Retinal pigment epithelial cell (primary cell): ENCODE measurements at regions not wholly inside any gene's neighbourhood (a gene's known extent, or its start where the extent isn't known, plus 50 kb on each side); places are given as distances from the start of the nearest gene placed in this dataset.
"Not testable (repeated sequence)": the region's sequence is repeated elsewhere in the genome, so short reads cannot be mapped to it uniquely, and the experiment has no call there.

Experiments
- DNase-seq: peaks from one replicate; pipeline ENCODE4 v3.0.0-alpha.2; 2010; ENCODE audit warnings: low read depth
- H3K4me3 ChIP-seq: 2 replicates; pipeline ENCODE4 v1.5.1; 2011; ENCODE audit warnings: mild to moderate bottlenecking, low read length, control low read depth, moderate library complexity
- CTCF ChIP-seq: conservative IDR thresholded peaks from 2 replicates; pipeline ENCODE4 v1.5.1; 2011; ENCODE audit warnings: low read depth, low read length, control low read depth, inconsistent platforms

GRCh38 chrX:750812-751211 lies 120.2 kb downstream of the SHOX start:
- no peak for TF ChIP-seq CTCF
- DNase-seq, result no peak
- no peak overlapping the region for H3K4me3 ChIP-seq

GRCh38 chrX:750263-750662 lies 119.7 kb downstream of the SHOX start:
- no peak overlapping the region for H3K4me3 ChIP-seq
- TF ChIP-seq CTCF, result no peak
- DNase-seq, result no peak

- TF ChIP-seq CTCF, result no peak
- H3K4me3 ChIP-seq, result no peak overlapping the region
- DNase-seq, result no peak
Observed at GRCh38 chrX:747176-747575, 116.6 kb downstream of the SHOX start.

GRCh38 chrX:739611-740010 lies 109.0 kb downstream of the SHOX start:
- no peak for TF ChIP-seq CTCF
- no peak for DNase-seq
- H3K4me3 ChIP-seq, result no peak overlapping the region

- not testable (repeated sequence) for DNase-seq, H3K4me3 ChIP-seq
Observed at GRCh38 chrX:737021-737420, 106.4 kb downstream of the SHOX start.

- DNase-seq, result no peak
- H3K4me3 ChIP-seq, result no peak overlapping the region
- no peak for TF ChIP-seq CTCF
Observed at GRCh38 chrX:734362-734761, 103.8 kb downstream of the SHOX start.

GRCh38 chrX:733961-734360 lies 103.4 kb downstream of the SHOX start:
- H3K4me3 ChIP-seq, result no peak overlapping the region
- no peak for DNase-seq
- TF ChIP-seq CTCF, result no peak
